ENCODE measurements at regions not wholly inside any gene's neighbourhood (a gene's known extent, or its start where the extent isn't known, plus 50 kb on each side); places are given as distances from the start of the nearest gene placed in this dataset.
A peak's percentile ranks its signal among the peaks of the same experiment; 100 is the strongest.

- Histone ChIP-seq H3K4me3 (no peak overlapping the region), H3K27me3 (ENCODE audit: low read depth) (no peaks in the 10 kb centered on the region), H3K36me3 (no peaks in the 10 kb centered on the region), H3K9me3 (replicated peaks) (peaks cover 14% of the 10 kb centered on the region), H3K4me1 (no peaks in the 10 kb centered on the region), H3K27ac (replicated peaks) (no peak overlapping the region)
- no peak for TF ChIP-seq CTCF (IDR thresholded peaks at IDR 0.05; ENCODE audit: borderline replicate concordance)
- intact Hi-C loops (cut with micrococcal nuclease): no loop called here
- no peak for DNase-seq
These were observed 333.9 kb upstream of the ADAMTS5 start for GRCh38 chr21:27300770-27301169.

GRCh38 chr21:27298465-27298864 is 331.6 kb upstream of the ADAMTS5 start:
- no peak for DNase-seq
- H3K4me1 ChIP-seq: no peaks in the 10 kb centered on the region
- no peaks in the 10 kb centered on the region for H3K27me3 ChIP-seq (ENCODE audit: low read depth)
- intact Hi-C loops (cut with micrococcal nuclease): no loop called here
- no peak overlapping the region for H3K4me3 ChIP-seq
- peak overlapping the region; percentile 46 for H3K27ac ChIP-seq (replicated peaks)
- H3K9me3 ChIP-seq (replicated peaks): peaks cover 15% of the 10 kb centered on the region
- no peak for TF ChIP-seq CTCF (IDR thresholded peaks at IDR 0.05; ENCODE audit: borderline replicate concordance)
- no peaks in the 10 kb centered on the region for H3K36me3 ChIP-seq

DNA sequence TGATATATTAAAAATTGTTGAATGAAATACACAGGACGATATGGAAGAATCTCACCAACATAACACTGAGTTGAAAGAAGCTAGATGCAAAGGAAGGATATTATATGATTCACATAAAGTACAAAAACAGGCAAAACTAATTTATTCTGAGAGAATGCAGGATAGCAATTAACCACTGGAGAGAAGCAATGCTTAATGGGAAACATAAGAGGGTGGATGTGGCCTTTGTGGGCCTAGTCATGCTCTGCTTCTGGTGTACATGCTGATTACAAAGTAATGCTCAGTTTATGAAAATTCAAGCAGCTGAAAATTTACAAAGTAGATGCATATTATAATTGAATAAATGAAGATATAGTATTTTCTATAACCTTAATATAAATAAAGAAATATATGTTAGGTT is 326.4 kb upstream of the ADAMTS5 start:
- no peak overlapping the region for H3K4me3 ChIP-seq
- DNase-seq: no peak

GRCh38 chr21:27292783-27293182 is 325.9 kb upstream of the ADAMTS5 start:
- TF ChIP-seq CTCF (IDR thresholded peaks at IDR 0.05; ENCODE audit: borderline replicate concordance): no peak
- H3K4me3 ChIP-seq: no peak overlapping the region
- no peaks in the 10 kb centered on the region for H3K27me3 ChIP-seq (ENCODE audit: low read depth)
- peaks cover 15% of the 10 kb centered on the region for H3K9me3 ChIP-seq (replicated peaks)
- no peaks in the 10 kb centered on the region for H3K4me1 ChIP-seq
- no peak overlapping the region for H3K27ac ChIP-seq (replicated peaks)
- no peak for DNase-seq
- H3K36me3 ChIP-seq: no peaks in the 10 kb centered on the region
- intact Hi-C loops (cut with micrococcal nuclease): no loop called here

More for the DNA sequence above, 326.4 kb upstream of the ADAMTS5 start:
- intact Hi-C loops (cut with micrococcal nuclease): no loop called here
- Histone ChIP-seq H3K36me3 (no peaks in the 10 kb centered on the region), H3K27ac (replicated peaks) (no peak overlapping the region), H3K4me1 (no peaks in the 10 kb centered on the region), H3K9me3 (replicated peaks) (peaks cover 15% of the 10 kb centered on the region), H3K27me3 (ENCODE audit: low read depth) (no peaks in the 10 kb centered on the region)
- no peak for TF ChIP-seq CTCF (IDR thresholded peaks at IDR 0.05; ENCODE audit: borderline replicate concordance)

DNA sequence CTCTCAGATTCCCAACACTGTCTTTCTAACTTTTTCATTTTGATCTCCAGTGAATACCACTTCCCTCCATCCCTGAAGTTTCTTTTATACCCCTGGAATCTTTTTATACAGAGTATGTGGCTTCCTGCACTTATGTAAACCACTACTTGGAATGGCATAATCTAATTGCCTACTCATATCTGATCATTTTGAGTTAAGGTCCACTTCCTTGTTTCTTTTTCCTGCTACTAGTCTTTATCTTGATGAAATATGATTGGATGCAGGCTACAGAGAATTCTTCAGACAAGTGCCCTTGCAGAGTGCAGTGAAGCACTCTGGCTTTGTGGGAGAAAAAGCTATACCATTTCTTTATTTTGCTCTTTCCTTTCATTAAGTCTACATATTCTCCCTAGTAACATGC is 325.3 kb upstream of the ADAMTS5 start:
- H3K4me3 ChIP-seq: no peak overlapping the region
- intact Hi-C loops (cut with micrococcal nuclease): no loop called here
- no peak for DNase-seq
- H3K27ac ChIP-seq (replicated peaks): no peak overlapping the region
- no peak for TF ChIP-seq CTCF (IDR thresholded peaks at IDR 0.05; ENCODE audit: borderline replicate concordance)
- no peaks in the 10 kb centered on the region for H3K36me3 ChIP-seq
- peaks cover 15% of the 10 kb centered on the region for H3K9me3 ChIP-seq (replicated peaks)
- H3K4me1 ChIP-seq: no peaks in the 10 kb centered on the region
- H3K27me3 ChIP-seq (ENCODE audit: low read depth): no peaks in the 10 kb centered on the region

DNA sequence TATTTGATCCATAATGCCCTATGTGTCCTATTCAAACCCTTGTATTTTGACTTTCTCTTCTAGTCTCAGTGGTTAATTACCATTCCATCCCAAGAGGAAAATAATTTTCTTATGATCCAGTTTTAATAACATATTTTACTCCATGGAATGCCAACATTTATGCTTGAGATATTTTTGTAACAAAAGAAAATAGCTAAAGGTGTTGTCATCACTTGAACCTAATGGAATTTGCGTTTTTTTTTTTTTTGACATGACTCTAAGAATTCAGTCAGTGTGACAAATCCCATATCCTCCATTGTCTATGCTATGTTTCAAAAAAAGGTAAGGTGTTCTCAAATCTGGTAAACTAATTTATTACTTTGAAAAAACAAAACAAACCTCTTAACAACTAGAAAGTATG is 324.1 kb upstream of the ADAMTS5 start:
- DNase-seq: no peak
- H3K9me3 ChIP-seq (replicated peaks): peaks cover 3% of the 10 kb centered on the region
- TF ChIP-seq CTCF (IDR thresholded peaks at IDR 0.05; ENCODE audit: borderline replicate concordance): no peak
- no peaks in the 10 kb centered on the region for H3K27me3 ChIP-seq (ENCODE audit: low read depth)
- no peak overlapping the region for H3K4me3 ChIP-seq
- intact Hi-C loops (cut with micrococcal nuclease): no loop called here
- H3K4me1 ChIP-seq: no peaks in the 10 kb centered on the region
- no peak overlapping the region for H3K27ac ChIP-seq (replicated peaks)
- no peaks in the 10 kb centered on the region for H3K36me3 ChIP-seq

Measured in left ventricle myocardium inferior (tissue), 1 donor.